ENCODE measurements at regions not wholly inside any gene's neighbourhood (a gene's known extent, or its start where the extent isn't known, plus 50 kb on each side); places are given as distances from the start of the nearest gene placed in this dataset.

- no peaks in the 10 kb centered on the region for H3K4me1 ChIP-seq (ENCODE audit: control insufficient read depth in 1 of 2, extremely low read depth in 1 of 2, insufficient read depth in 2 of 2, low read length in 2 of 2)
- DNase-seq (no peak), ATAC-seq (replicated peaks in 1 of 4) (no peak)
- ChIA-PET POLR2A (no interaction called here), CTCF (no interaction called here)
- Mint-ChIP-seq H3K27me3 (peaks cover 0 to 12% of the 10 kb centered on the region in 2 donors), H3K27ac (no peak overlapping the region), H3K9me3 (no peaks in the 10 kb centered on the region), H3K4me1 (no peaks in the 10 kb centered on the region), H3K4me3 (no peak overlapping the region), H3K36me3 (no peaks in the 10 kb centered on the region)
- no peaks in the 10 kb centered on the region for H3K9me3 ChIP-seq
- H3K27me3 ChIP-seq (replicated peaks in 1 of 2; ENCODE audit: control insufficient read depth in 2 of 2, extremely low read depth in 1 of 2, insufficient read depth in 2 of 2, low read length in 1 of 2), result no peaks in the 10 kb centered on the region
- H3K36me3 ChIP-seq (ENCODE audit: control insufficient read depth in 2 of 2, extremely low read depth in 1 of 2, insufficient read depth in 1 of 2, low read length in 1 of 2), result no peaks in the 10 kb centered on the region
- H3K27ac ChIP-seq (ENCODE audit: low read length), result no peak overlapping the region
- WGBS (ENCODE audit: insufficient coverage), result 86% methylated on average over 2 of the region's 5 CpGs
- no peak overlapping the region for H3K4me3 ChIP-seq (ENCODE audit: control insufficient read depth in 1 of 2, extremely low read depth in 1 of 2, low read length in 1 of 2)
Measured at GRCh38 chr7:116357781-116358670, 141.5 kb upstream of the CAV2 start.

- H3K27me3 ChIP-seq (replicated peaks in 1 of 2; ENCODE audit: control insufficient read depth in 2 of 2, extremely low read depth in 1 of 2, insufficient read depth in 2 of 2, low read length in 1 of 2), result no peaks in the 10 kb centered on the region
- H3K27ac ChIP-seq (ENCODE audit: low read length), result no peak overlapping the region
- H3K36me3 ChIP-seq (ENCODE audit: control insufficient read depth in 2 of 2, extremely low read depth in 1 of 2, insufficient read depth in 1 of 2, low read length in 1 of 2), result no peaks in the 10 kb centered on the region
- Mint-ChIP-seq H3K4me1 (no peaks in the 10 kb centered on the region), H3K4me3 (no peak overlapping the region), H3K27ac (no peak overlapping the region), H3K9me3 (no peaks in the 10 kb centered on the region), H3K36me3 (no peaks in the 10 kb centered on the region), H3K27me3 (peaks cover 2 to 4% of the 10 kb centered on the region in 2 donors)
- DNase-seq (no peak), ATAC-seq (replicated peaks in 1 of 4) (no peak)
- ChIA-PET POLR2A (no interaction called here), CTCF (no interaction called here)
- WGBS (ENCODE audit: insufficient coverage), result no CpG with 5 or more reads among the region's 3 CpGs
- no peaks in the 10 kb centered on the region for H3K4me1 ChIP-seq (ENCODE audit: control insufficient read depth in 1 of 2, extremely low read depth in 1 of 2, insufficient read depth in 2 of 2, low read length in 2 of 2)
- H3K9me3 ChIP-seq, result no peaks in the 10 kb centered on the region
- no peak overlapping the region for H3K4me3 ChIP-seq (ENCODE audit: control insufficient read depth in 1 of 2, extremely low read depth in 1 of 2, low read length in 1 of 2)
Measured at GRCh38 chr7:116361767-116362166, 137.8 kb upstream of the CAV2 start.

- no peaks in the 10 kb centered on the region for H3K36me3 Mint-ChIP-seq
- WGBS (ENCODE audit: insufficient coverage), result no CpG with 5 or more reads among the region's 9 CpGs
- ChIA-PET CTCF (no interaction called here), POLR2A (no interaction called here)
- ATAC-seq (replicated peaks in 1 of 4), result no peak
- no peak overlapping the region for H3K27ac Mint-ChIP-seq
- Histone ChIP-seq H3K9me3 (no peaks in the 10 kb centered on the region), H3K27ac (ENCODE audit: low read length) (no peak overlapping the region), H3K36me3 (ENCODE audit: control insufficient read depth in 2 of 2, extremely low read depth in 1 of 2, insufficient read depth in 1 of 2, low read length in 1 of 2) (no peaks in the 10 kb centered on the region), H3K4me3 (ENCODE audit: control insufficient read depth in 1 of 2, extremely low read depth in 1 of 2, low read length in 1 of 2) (no peak overlapping the region), H3K4me1 (ENCODE audit: control insufficient read depth in 1 of 2, extremely low read depth in 1 of 2, insufficient read depth in 2 of 2, low read length in 2 of 2) (no peaks in the 10 kb centered on the region), H3K27me3 (replicated peaks in 1 of 2; ENCODE audit: control insufficient read depth in 2 of 2, extremely low read depth in 1 of 2, insufficient read depth in 2 of 2, low read length in 1 of 2) (peaks cover 0 to 3% of the 10 kb centered on the region in 2 experiments)
- DNase-seq, result no peak
- no peaks in the 10 kb centered on the region for H3K9me3 Mint-ChIP-seq
- H3K4me3 Mint-ChIP-seq, result no peak overlapping the region
- no peaks in the 10 kb centered on the region for H3K4me1 Mint-ChIP-seq
- peaks cover 6 to 10% of the 10 kb centered on the region in 2 donors for H3K27me3 Mint-ChIP-seq
Measured at GRCh38 chr7:116363637-116364432, 135.7 kb upstream of the CAV2 start.

GRCh38 chr7:116364469-116364868, 135.1 kb upstream of the CAV2 start:
- Histone ChIP-seq H3K27ac (ENCODE audit: low read length) (no peak overlapping the region), H3K4me1 (ENCODE audit: control insufficient read depth in 1 of 2, extremely low read depth in 1 of 2, insufficient read depth in 2 of 2, low read length in 2 of 2) (no peaks in the 10 kb centered on the region), H3K36me3 (ENCODE audit: control insufficient read depth in 2 of 2, extremely low read depth in 1 of 2, insufficient read depth in 1 of 2, low read length in 1 of 2) (no peaks in the 10 kb centered on the region), H3K4me3 (ENCODE audit: control insufficient read depth in 1 of 2, extremely low read depth in 1 of 2, low read length in 1 of 2) (no peak overlapping the region), H3K27me3 (replicated peaks in 1 of 2; ENCODE audit: control insufficient read depth in 2 of 2, extremely low read depth in 1 of 2, insufficient read depth in 2 of 2, low read length in 1 of 2) (peaks cover 0 to 3% of the 10 kb centered on the region in 2 experiments), H3K9me3 (no peaks in the 10 kb centered on the region)
- POLR2A ChIA-PET, result no interaction called here
- Mint-ChIP-seq H3K27me3 (peaks cover 6 to 10% of the 10 kb centered on the region in 2 donors), H3K4me3 (no peak overlapping the region), H3K4me1 (no peaks in the 10 kb centered on the region), H3K27ac (no peak overlapping the region), H3K9me3 (no peaks in the 10 kb centered on the region), H3K36me3 (no peaks in the 10 kb centered on the region)
- no CpG with 5 or more reads among the region's 2 CpGs for WGBS (ENCODE audit: insufficient coverage)
- DNase-seq, result no peak
- CTCF ChIA-PET, result no interaction called here
- no peak for ATAC-seq (replicated peaks in 1 of 4)

- H3K27ac Mint-ChIP-seq, result no peak overlapping the region
- no peaks in the 10 kb centered on the region for H3K4me1 Mint-ChIP-seq
- no peak overlapping the region for H3K4me3 Mint-ChIP-seq
- DNase-seq (no peak), ATAC-seq (replicated peaks in 1 of 4) (no peak)
- H3K4me3 ChIP-seq (ENCODE audit: control insufficient read depth in 1 of 2, extremely low read depth in 1 of 2, low read length in 1 of 2), result no peak overlapping the region
- POLR2A ChIA-PET, result no interaction called here
- H3K27me3 ChIP-seq (replicated peaks in 1 of 2; ENCODE audit: control insufficient read depth in 2 of 2, extremely low read depth in 1 of 2, insufficient read depth in 2 of 2, low read length in 1 of 2), result peaks cover 0 to 3% of the 10 kb centered on the region in 2 experiments
- WGBS (ENCODE audit: insufficient coverage), result no CpG with 5 or more reads among the region's 5 CpGs
- H3K9me3 Mint-ChIP-seq, result no peaks in the 10 kb centered on the region
- H3K36me3 Mint-ChIP-seq, result no peaks in the 10 kb centered on the region
- no peaks in the 10 kb centered on the region for H3K9me3 ChIP-seq
- no peaks in the 10 kb centered on the region for H3K36me3 ChIP-seq (ENCODE audit: control insufficient read depth in 2 of 2, extremely low read depth in 1 of 2, insufficient read depth in 1 of 2, low read length in 1 of 2)
- H3K4me1 ChIP-seq (ENCODE audit: control insufficient read depth in 1 of 2, extremely low read depth in 1 of 2, insufficient read depth in 2 of 2, low read length in 2 of 2), result no peaks in the 10 kb centered on the region
- H3K27me3 Mint-ChIP-seq, result peaks cover 11 to 15% of the 10 kb centered on the region in 2 donors
- CTCF ChIA-PET, result no interaction called here
- H3K27ac ChIP-seq (ENCODE audit: low read length), result no peak overlapping the region
Measured at GRCh38 chr7:116365797-116366196, 133.7 kb upstream of the CAV2 start.

- 90% methylated on average over 2 of the region's 4 CpGs for WGBS (ENCODE audit: insufficient coverage)
- H3K9me3 Mint-ChIP-seq, result peaks cover 0 to 1% (median 0%) of the 10 kb centered on the region in 3 donors
- peaks cover 14 to 16% of the 10 kb centered on the region in 2 donors for H3K27me3 Mint-ChIP-seq
- ChIA-PET POLR2A (interaction anchor here in 1 of 2 donors (0.6 kb wide), 1 partner anchor 16 kb away, joined by 3 read pairs; no protein-coding TSS in a partner anchor), CTCF (no interaction called here)
- H3K36me3 Mint-ChIP-seq, result no peaks in the 10 kb centered on the region
- ATAC-seq (replicated peaks in 1 of 4) (no peak), DNase-seq (no peak)
- H3K27ac Mint-ChIP-seq, result no peak overlapping the region
- Histone ChIP-seq H3K4me1 (ENCODE audit: control insufficient read depth in 1 of 2, extremely low read depth in 1 of 2, insufficient read depth in 2 of 2, low read length in 2 of 2) (no peaks in the 10 kb centered on the region), H3K27ac (ENCODE audit: low read length) (no peak overlapping the region), H3K9me3 (no peaks in the 10 kb centered on the region), H3K4me3 (ENCODE audit: control insufficient read depth in 1 of 2, extremely low read depth in 1 of 2, low read length in 1 of 2) (no peak overlapping the region), H3K36me3 (ENCODE audit: control insufficient read depth in 2 of 2, extremely low read depth in 1 of 2, insufficient read depth in 1 of 2, low read length in 1 of 2) (no peaks in the 10 kb centered on the region), H3K27me3 (replicated peaks in 1 of 2; ENCODE audit: control insufficient read depth in 2 of 2, extremely low read depth in 1 of 2, insufficient read depth in 2 of 2, low read length in 1 of 2) (peaks cover 0 to 3% of the 10 kb centered on the region in 2 experiments)
- H3K4me1 Mint-ChIP-seq, result no peaks in the 10 kb centered on the region
- H3K4me3 Mint-ChIP-seq, result no peak overlapping the region
Measured at GRCh38 chr7:116367171-116367813, 132.2 kb upstream of the CAV2 start.
